Liver (tissue), 3 donors: ENCODE measurements at regions not wholly inside any gene's neighbourhood (a gene's known extent, or its start where the extent isn't known, plus 50 kb on each side); places are given as distances from the start of the nearest gene placed in this dataset.

Source experiments
- ATF3 ChIP-seq: IDR thresholded peaks from 2 replicates; pipeline ENCODE4 v1.6.1; 2016; ENCODE audit warnings: antibody characterized with exemption
- CTCF ChIP-seq: fragments of 150-350 bp; IDR thresholded peaks from 2 replicates; pipeline ENCODE4 v1.5.1; 2017; ENCODE audit warnings: improper control_type of control experiment, low read depth, low read length; ENCODE audit not compliant: missing input control
- EGR1 ChIP-seq, 2 donors: IDR thresholded peaks; 2 replicates each; pipeline ENCODE4 v1.6.1; 2016 to 2018; ENCODE audit warnings: antibody characterized with exemption in 2 of 2, low read depth in 2 of 2
- GABPA ChIP-seq, 2 donors: IDR thresholded peaks in 1 of 2; conservative IDR thresholded peaks in 1 of 2; 2 replicates each; pipeline ENCODE4 v1.6.1; 2016; ENCODE audit warnings: antibody characterized with exemption in 2 of 2, mild to moderate bottlenecking in 1 of 2, moderate library complexity in 1 of 2
- MAX ChIP-seq: IDR thresholded peaks from 2 replicates; pipeline ENCODE4 v1.6.1; 2016; ENCODE audit warnings: antibody characterized with exemption
- RAD21 ChIP-seq, 2 donors: IDR thresholded peaks; 2 replicates each; pipeline ENCODE4 v1.6.1; 2016; ENCODE audit warnings: antibody characterized with exemption in 2 of 2, mild to moderate bottlenecking in 2 of 2
- REST ChIP-seq: IDR thresholded peaks from 2 replicates; pipeline ENCODE4 v1.6.1; 2016; ENCODE audit warnings: antibody characterized with exemption, mild to moderate bottlenecking
- SP1 ChIP-seq: IDR thresholded peaks from 2 replicates; pipeline ENCODE4 v1.6.1; 2018; ENCODE audit warnings: antibody characterized with exemption, mild to moderate bottlenecking
- TAF1 ChIP-seq: conservative IDR thresholded peaks from 2 replicates; pipeline ENCODE4 v1.6.1; 2016; ENCODE audit warnings: antibody characterized with exemption, mild to moderate bottlenecking
- YY1 ChIP-seq: IDR thresholded peaks from 2 replicates; pipeline ENCODE4 v1.6.1; 2016; ENCODE audit warnings: antibody characterized with exemption, mild to moderate bottlenecking
- donor health status: healthy.
- donor health status: healthy.

- TF ChIP-seq TAF1 (no peak), GABPA (IDR thresholded peaks at IDR 0.05 in 1 of 2, conservative IDR thresholded peaks at IDR 0.05 in 1 of 2) (no peak), CTCF (no peak), REST (no peak), EGR1 (IDR thresholded peaks at IDR 0.05; ENCODE audit: low read depth in 2 of 2) (no peak), ATF3 (no peak), SP1 (no peak), MAX (no peak), YY1 (no peak), RAD21 (IDR thresholded peaks at IDR 0.05) (no peak)
Observed at GRCh38 chr1:175887521-175887920, 144.1 kb upstream of the TNR start.
